ENCODE measurements at regions not wholly inside any gene's neighbourhood (a gene's known extent, or its start where the extent isn't known, plus 50 kb on each side); places are given as distances from the start of the nearest gene placed in this dataset.

DNA sequence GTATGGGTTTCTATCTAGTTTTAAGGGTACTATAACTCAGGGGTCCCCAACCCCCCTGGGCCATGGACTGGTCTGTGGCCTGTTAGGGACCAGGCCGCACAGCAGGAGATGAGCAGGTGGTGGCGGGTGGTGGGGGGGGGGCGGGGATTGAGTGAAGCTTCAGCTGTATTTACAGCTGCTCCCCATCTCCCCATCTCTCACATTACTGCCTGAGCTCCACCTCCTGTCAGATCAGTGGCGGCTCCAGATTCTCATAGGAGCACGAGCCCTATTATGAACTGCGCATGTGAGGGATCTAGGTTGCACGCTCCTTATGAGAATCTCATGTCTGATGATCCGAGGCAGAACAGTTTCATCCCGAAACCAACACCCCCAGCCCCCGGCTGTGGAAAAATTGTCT lies 95.1 kb upstream of the SLC45A1 start:
- ChIA-PET CTCF (no interaction called here), POLR2A (no interaction called here)
- Mint-ChIP-seq H3K27ac (no peak overlapping the region), H3K36me3 (ENCODE audit: low read depth) (no peaks in the 10 kb centered on the region), H3K4me1 (peaks cover 4% of the 10 kb centered on the region), H3K27me3 (peaks cover 23% of the 10 kb centered on the region), H3K4me3 (no peak overlapping the region), H3K9me3 (no peaks in the 10 kb centered on the region)
- DNase-seq, result no peak

DNA sequence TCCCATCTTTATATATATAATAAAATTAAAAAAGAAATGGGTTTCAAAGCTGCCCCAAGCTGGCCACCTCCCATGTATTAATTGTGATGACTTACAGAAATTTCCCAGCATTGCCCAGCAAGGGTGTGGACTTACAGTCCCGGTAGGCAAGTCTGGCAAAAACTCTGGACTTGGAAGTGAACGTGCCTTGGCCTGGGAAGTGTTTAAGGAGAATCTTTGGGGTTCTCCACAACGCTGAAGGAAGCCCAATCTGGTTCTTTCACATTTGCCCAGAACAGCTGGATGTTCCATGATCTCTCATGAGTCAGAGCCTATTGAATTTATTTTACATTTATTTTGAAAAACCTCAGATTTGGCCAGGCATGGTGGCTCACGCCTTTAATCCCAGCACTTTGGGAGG lies 98.4 kb upstream of the SLC45A1 start:
- ChIA-PET POLR2A (no interaction called here), CTCF (interaction anchor here (0.6 to 1.5 kb wide), 3 partner anchors 8 to 179 kb away, joined by 3 read pairs; no protein-coding TSS in a partner anchor)
- H3K4me3 Mint-ChIP-seq, result no peak overlapping the region
- H3K4me1 Mint-ChIP-seq, result peaks cover 2% of the 10 kb centered on the region
- no peaks in the 10 kb centered on the region for H3K9me3 Mint-ChIP-seq
- H3K27ac Mint-ChIP-seq, result no peak overlapping the region
- DNase-seq, result no peak
- H3K36me3 Mint-ChIP-seq (ENCODE audit: low read depth), result no peaks in the 10 kb centered on the region
- H3K27me3 Mint-ChIP-seq, result peaks cover 35% of the 10 kb centered on the region

DNA sequence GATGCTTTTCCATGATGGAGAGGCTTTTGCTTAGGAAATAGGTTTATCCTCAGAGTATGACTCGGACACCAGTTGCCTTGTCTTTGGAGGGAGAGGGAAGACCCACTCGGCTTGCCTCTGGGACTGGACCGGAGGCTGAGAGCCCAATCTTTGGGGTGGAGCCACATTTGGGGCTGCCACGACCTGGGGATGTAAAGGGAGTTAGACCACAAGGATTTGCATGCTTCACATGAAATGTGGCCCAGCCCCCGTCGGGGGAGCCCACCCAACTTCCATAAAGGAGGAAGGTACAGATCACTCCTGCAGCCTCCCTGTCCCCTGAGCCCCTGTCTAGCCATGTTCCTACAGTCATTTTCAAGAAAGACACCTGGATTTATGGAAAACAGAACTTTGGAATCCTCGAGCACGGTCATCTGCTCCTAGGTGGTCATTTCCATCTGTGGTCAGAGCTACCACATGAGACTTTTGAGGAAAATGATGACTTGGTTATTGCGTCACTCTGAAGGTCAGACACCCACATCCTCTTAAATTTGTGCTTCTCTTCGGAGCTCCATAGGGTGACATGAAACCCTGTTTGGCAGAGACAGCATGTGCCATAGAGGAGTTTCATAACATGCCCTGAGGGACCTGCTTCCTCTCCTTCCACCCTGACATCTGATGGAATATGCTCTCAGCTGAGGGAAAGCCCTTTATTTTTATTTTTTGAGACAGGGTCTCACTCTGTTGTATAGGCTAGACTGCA lies 99.4 kb upstream of the SLC45A1 start:
- Mint-ChIP-seq H3K27me3 (peaks cover 34% of the 10 kb centered on the region), H3K4me1 (peaks cover 2% of the 10 kb centered on the region), H3K27ac (no peak overlapping the region), H3K4me3 (no peak overlapping the region), H3K9me3 (no peaks in the 10 kb centered on the region), H3K36me3 (ENCODE audit: low read depth) (no peaks in the 10 kb centered on the region)
- POLR2A ChIA-PET, result no interaction called here
- DNase-seq, result no peak
- CTCF ChIA-PET, result interaction anchor here (0.5 kb wide), 1 partner anchor 174 kb away, joined by 3 read pairs; no protein-coding TSS in a partner anchor

DNA sequence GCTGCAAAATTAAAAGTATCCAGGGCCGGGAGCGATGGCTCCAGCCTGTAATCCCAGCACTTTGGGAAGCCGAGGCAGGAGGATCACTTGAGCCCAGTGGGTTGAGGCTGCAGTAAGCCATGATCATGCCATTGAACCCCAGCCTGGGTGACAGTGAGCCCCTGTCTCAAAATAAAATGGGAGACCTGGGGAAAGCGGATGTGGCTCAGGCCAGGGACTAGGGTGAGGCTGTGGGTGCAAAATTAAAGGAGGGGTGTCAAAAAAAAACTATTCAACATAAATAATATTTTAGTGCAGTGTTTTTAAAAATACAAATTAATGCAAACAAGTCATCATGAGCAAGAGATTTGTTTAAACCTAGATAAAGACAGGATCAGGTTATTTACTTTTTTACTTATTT lies 100.1 kb upstream of the SLC45A1 start:
- Mint-ChIP-seq H3K27ac (no peak overlapping the region), H3K27me3 (peaks cover 34% of the 10 kb centered on the region)
- CTCF ChIA-PET, result no interaction called here

DNA sequence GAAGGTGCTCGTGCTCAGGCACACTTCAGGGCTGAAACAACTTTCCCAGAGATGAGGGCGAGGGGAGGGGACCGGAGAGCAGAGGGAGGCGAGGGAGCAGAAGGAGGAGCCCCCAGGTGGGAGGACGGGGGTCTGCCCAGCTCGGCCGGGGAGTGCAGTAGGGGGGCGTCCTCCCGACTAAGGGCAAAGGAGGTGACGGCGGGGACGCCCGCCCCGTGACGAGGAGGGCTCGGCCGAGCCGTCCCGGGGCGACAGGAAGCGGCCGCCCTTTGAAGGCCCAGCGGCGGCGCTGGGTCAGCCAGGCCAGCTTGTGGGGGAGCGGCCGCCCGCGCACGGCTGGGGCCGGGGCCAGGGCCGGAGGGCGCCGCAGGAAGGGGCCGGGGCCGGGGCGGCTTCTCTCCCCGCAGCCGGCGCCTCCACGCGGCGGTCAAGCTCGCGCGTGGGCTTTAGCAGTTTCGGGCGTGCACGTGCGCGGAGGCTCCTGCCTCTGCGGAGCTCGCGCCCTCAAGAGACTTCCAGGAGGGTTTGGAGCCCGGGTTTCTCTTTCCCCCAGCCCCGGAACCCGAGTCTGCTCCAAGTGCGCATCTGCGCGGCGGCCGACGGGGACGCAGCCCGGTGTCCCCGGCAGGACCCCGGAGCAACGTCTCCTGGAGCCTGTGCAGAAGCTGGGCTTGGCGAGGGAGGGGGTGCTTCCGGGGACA lies 100.8 kb upstream of the SLC45A1 start:
- H3K4me1 Mint-ChIP-seq, result peaks cover 11% of the 10 kb centered on the region
- no peak overlapping the region for H3K27ac Mint-ChIP-seq
- H3K4me3 Mint-ChIP-seq, result no peak overlapping the region
- H3K36me3 Mint-ChIP-seq (ENCODE audit: low read depth), result no peaks in the 10 kb centered on the region
- ChIA-PET POLR2A (no interaction called here), CTCF (interaction anchor here (0.5 kb wide), 1 partner anchor 1390 kb away, joined by 3 read pairs; no protein-coding TSS in a partner anchor)
- H3K27me3 Mint-ChIP-seq, result peaks cover 40% of the 10 kb centered on the region
- peak; percentile 12 for DNase-seq
- H3K9me3 Mint-ChIP-seq, result no peaks in the 10 kb centered on the region

More for the DNA sequence above, 100.1 kb upstream of the SLC45A1 start:
- peaks cover 5% of the 10 kb centered on the region for H3K4me1 Mint-ChIP-seq
- no peaks in the 10 kb centered on the region for H3K9me3 Mint-ChIP-seq
- DNase-seq, result no peak
- POLR2A ChIA-PET, result no interaction called here
- no peak overlapping the region for H3K4me3 Mint-ChIP-seq
- H3K36me3 Mint-ChIP-seq (ENCODE audit: low read depth), result no peaks in the 10 kb centered on the region

DNA sequence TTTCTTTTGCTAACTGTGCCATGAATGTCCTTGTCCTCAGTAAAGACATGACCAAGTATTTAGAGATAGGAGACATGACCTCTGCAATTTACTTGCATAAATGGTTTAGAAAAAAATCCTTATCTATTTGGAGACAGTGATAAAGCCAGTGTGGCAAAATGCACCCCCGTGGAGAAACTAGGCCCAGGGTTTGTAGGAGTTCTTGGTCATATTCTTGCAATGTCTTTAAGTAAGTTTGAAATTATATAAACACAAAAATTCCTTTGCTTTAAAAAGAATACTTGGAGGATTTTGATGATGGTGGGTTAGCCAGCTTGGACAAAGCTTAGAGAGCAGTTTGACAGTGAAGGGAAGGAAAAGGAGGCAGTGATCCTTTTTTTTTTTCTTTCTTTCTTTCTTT lies 101.9 kb upstream of the SLC45A1 start:
- Mint-ChIP-seq H3K4me1 (peaks cover 21% of the 10 kb centered on the region), H3K36me3 (ENCODE audit: low read depth) (no peaks in the 10 kb centered on the region), H3K9me3 (no peaks in the 10 kb centered on the region), H3K27ac (no peak overlapping the region), H3K4me3 (no peak overlapping the region), H3K27me3 (peaks cover 43% of the 10 kb centered on the region)
- ChIA-PET CTCF (no interaction called here), POLR2A (no interaction called here)
- no peak for DNase-seq

DNA sequence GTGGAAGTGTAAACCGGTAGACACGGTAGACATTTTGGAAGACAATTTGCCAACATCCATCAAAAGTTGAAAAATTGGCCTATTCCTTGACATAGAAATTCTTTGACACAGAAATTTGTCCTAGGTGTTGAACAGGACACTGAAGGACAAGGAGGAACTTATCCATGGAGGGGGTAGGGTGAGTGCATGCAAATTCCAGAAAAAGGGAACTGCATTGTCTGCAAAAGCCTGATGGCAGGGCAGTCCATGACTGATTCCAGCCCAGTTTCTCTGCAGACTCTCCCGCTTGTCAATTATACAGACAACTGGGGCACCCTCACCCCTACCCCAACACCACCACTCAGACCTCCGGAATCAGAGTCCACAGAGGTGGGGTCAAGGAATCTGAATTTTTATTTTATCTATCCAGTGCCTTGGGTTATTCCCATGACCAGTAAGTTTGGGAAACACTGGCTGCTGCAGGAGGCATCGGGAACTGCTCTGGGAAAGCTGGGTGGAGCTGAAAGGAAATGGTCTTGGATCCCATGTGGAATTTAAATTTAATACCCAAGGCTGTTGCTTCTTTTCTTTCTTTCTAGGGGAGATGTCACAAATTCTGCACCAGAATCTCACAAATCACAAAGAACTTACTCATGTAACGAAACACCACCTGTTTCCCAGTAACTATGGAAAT lies 103.3 kb upstream of the SLC45A1 start:
- ChIA-PET CTCF (no interaction called here), POLR2A (no interaction called here)
- Mint-ChIP-seq H3K27me3 (peaks cover 48% of the 10 kb centered on the region), H3K9me3 (no peaks in the 10 kb centered on the region), H3K27ac (no peak overlapping the region), H3K36me3 (ENCODE audit: low read depth) (no peaks in the 10 kb centered on the region), H3K4me1 (peaks cover 21% of the 10 kb centered on the region), H3K4me3 (no peak overlapping the region)
- DNase-seq, result no peak

DNA sequence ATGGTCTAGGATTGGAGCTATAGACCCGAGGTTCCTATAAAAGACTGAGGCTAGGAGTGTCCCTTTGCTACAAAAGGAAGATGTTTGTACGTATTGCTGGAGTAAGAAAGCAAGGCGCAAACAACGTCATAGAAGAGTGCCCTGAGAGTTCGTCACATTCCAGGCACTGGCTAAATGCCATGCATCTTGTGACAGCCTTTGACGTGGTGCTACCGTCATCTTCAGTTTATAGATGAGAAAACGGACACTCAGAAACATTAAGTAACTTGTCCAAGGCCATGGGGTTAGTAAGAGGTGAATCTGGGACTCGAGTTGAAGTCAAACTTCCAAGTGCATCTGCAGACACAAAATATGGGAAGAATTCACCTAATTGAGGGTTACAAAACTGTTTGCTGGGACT lies 104.2 kb upstream of the SLC45A1 start:
- H3K27ac Mint-ChIP-seq, result no peak overlapping the region
- no peak for DNase-seq
- CTCF ChIA-PET, result no interaction called here
- peaks cover 42% of the 10 kb centered on the region for H3K27me3 Mint-ChIP-seq
- H3K4me1 Mint-ChIP-seq, result peaks cover 21% of the 10 kb centered on the region
- H3K9me3 Mint-ChIP-seq, result no peaks in the 10 kb centered on the region
- POLR2A ChIA-PET, result no interaction called here
- no peaks in the 10 kb centered on the region for H3K36me3 Mint-ChIP-seq (ENCODE audit: low read depth)
- no peak overlapping the region for H3K4me3 Mint-ChIP-seq

DNA sequence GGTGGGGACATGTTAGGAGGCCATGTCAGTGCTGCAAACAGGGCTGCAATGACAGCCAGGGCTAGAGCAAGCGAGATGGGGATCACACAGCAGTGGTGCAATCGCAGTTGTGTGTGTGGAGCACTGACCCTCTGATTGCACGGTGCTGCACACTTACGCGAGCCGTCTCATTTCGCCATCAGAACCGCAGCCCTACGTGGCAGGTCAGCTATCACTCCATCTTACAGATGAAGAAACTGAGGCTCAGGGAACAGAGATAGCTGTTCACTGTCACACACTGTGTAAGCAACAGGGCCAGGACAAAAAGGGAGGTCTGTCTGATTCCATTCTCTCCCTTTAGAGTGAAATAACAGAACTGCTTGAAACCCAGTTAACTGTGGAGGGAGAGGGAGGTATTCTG lies 104.8 kb upstream of the SLC45A1 start:
- Mint-ChIP-seq H3K4me3 (no peak overlapping the region), H3K27ac (no peak overlapping the region), H3K27me3 (peaks cover 37% of the 10 kb centered on the region), H3K4me1 (peaks cover 21% of the 10 kb centered on the region), H3K9me3 (no peaks in the 10 kb centered on the region), H3K36me3 (ENCODE audit: low read depth) (no peaks in the 10 kb centered on the region)
- POLR2A ChIA-PET, result no interaction called here
- no peak for DNase-seq
- CTCF ChIA-PET, result no interaction called here

DNA sequence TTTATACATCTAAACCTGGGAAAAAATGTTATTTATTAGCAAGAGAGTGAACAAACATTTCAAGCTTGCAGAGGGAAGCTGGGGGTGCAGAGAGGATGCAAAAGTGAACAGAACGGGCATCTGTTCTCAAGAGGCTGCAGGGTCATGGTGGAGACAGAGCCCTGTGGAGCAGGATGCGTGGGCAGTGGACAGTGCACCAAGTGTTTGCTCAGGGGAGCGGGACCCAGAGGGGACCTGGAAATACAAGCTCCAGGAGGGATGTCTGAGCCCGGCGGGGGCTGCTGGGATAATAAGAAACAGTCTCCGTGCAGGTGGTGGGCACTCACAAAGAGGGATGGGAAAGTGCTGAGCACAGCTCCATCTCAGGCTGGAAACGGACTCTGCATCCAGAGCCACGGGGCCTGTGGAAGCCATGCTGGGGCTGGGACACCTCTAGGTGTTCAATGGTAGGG lies 105.3 kb upstream of the SLC45A1 start:
- Mint-ChIP-seq H3K4me1 (peaks cover 19% of the 10 kb centered on the region), H3K9me3 (no peaks in the 10 kb centered on the region), H3K36me3 (ENCODE audit: low read depth) (no peaks in the 10 kb centered on the region), H3K27me3 (peaks cover 32% of the 10 kb centered on the region), H3K4me3 (no peak overlapping the region), H3K27ac (peak overlapping the region; percentile 3)
- CTCF ChIA-PET, result no interaction called here
- POLR2A ChIA-PET, result no interaction called here
- DNase-seq, result no peak

DNA sequence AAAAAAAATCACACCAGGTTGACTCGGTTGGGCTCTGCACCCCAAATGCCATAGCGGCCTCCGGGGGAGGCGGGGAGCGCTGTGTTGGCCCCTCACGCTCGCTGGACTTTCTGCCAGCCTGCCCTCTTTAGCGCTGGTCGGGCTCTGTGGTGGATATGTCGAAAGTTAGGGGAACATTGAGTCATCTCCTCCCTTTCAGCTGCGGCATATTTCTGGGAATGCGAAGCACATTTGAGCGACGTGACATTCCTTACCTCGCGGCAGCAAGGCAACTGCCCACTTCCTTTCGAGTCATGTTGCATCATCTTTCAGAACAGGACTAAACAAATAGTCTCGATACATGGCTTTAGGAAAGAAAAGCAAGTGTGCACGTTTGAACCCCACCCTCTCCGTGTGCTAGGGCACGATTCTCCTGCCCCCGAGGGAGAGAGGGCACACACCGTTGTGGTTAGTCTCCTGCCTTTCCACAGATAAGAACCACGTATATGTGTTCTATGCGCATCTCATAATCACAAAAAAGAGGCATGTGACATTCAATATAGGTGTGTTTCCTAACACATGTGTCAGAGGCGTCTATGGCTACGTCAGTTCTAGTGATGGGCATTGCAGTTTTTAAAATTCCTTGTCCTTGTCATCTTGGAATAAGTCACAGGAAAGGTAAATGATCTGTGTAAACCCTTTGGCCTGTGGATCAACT lies 105.9 kb upstream of the SLC45A1 start:
- Mint-ChIP-seq H3K27ac (peak overlapping the region; percentile 3), H3K36me3 (ENCODE audit: low read depth) (no peaks in the 10 kb centered on the region), H3K27me3 (peaks cover 32% of the 10 kb centered on the region), H3K4me1 (peaks cover 18% of the 10 kb centered on the region), H3K4me3 (no peak overlapping the region), H3K9me3 (no peaks in the 10 kb centered on the region)
- CTCF ChIA-PET, result no interaction called here
- POLR2A ChIA-PET, result no interaction called here
- peak; percentile 10 for DNase-seq

DNA sequence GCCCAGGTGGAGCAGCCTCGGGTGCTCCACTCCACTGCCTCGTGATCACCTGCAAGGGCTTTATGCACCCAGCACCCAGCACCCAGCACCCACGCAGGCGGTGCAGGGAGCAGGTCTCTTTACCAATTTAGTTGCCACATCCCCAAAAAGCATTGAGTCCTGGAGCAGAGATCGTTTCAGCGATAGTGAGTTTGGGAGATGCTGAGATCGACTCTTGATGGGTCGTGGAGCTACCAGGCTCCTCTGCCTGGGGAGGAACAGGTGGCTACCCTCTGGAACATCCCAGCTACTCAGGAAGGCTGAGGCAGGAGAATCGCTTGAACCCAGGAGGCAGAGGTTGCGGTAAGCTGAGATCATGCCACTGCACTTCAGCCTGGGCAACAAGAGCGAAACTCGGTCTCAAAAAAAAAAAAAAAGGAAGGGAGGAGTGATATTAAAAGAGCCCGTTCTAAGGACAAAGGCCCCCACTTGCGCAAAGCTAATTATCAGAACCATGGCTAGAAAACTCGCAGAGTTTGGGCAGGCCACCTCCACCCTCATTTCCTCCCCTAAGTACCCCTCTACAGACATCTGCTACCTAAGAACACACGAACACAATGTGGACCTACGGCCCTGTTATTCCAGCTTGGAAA lies 106.5 kb upstream of the SLC45A1 start:
- H3K4me3 Mint-ChIP-seq, result no peak overlapping the region
- H3K4me1 Mint-ChIP-seq, result peaks cover 18% of the 10 kb centered on the region
- ChIA-PET POLR2A (no interaction called here), CTCF (no interaction called here)
- H3K27ac Mint-ChIP-seq, result no peak overlapping the region
- no peaks in the 10 kb centered on the region for H3K36me3 Mint-ChIP-seq (ENCODE audit: low read depth)
- H3K27me3 Mint-ChIP-seq, result peaks cover 27% of the 10 kb centered on the region
- no peak for DNase-seq
- no peaks in the 10 kb centered on the region for H3K9me3 Mint-ChIP-seq

DNA sequence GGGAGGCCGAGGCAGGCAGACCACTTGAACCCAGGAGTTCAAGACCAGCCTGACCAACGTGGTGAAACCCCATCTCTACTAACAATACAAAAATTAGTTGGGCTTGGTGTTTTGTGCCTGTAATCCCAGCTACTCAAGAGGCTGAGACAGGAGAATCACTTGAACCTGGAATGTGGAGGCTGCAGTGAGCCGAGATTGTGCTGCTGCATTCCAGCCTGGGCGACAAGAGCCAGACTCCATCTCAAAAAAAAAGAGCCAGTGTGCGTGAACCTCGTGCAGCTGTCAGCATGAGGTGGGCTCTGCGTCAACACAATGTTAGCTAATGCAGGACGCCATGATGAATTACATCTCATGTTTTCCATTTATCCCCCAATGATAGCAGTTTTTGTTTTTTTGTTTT lies 110.7 kb upstream of the SLC45A1 start:
- Mint-ChIP-seq H3K27ac (no peak overlapping the region), H3K36me3 (ENCODE audit: low read depth) (no peaks in the 10 kb centered on the region), H3K9me3 (no peaks in the 10 kb centered on the region), H3K4me1 (peaks cover 10% of the 10 kb centered on the region), H3K27me3 (peaks cover 9% of the 10 kb centered on the region), H3K4me3 (no peak overlapping the region)
- CTCF ChIA-PET, result no interaction called here
- POLR2A ChIA-PET, result no interaction called here
- no peak for DNase-seq

Data from activated CD4-positive, alpha-beta T cell treated with anti-CD3 and anti-CD28 coated beads, Interleukin-2, amount 10 ng/mL, durations not matched to agents 7 days and 5 days (primary cell).